Osteoblast (primary cell): ENCODE measurements at regions not wholly inside any gene's neighbourhood (a gene's known extent, or its start where the extent isn't known, plus 50 kb on each side); places are given as distances from the start of the nearest gene placed in this dataset.

ENCODE experiments used
- DNase-seq: peaks from one replicate; pipeline ENCODE4 v3.0.0; 2011; ENCODE audit warnings: low spot score, mixed read lengths; ENCODE audit not compliant: insufficient read length; ENCODE audit errors: missing footprints
- H2AFZ ChIP-seq: 2 replicates; pipeline ENCODE4 v1.6.0; 2011; ENCODE audit warnings: mild to moderate bottlenecking, low read length
- H3K27ac ChIP-seq: 2 replicates; pipeline ENCODE4 v1.5.1; 2011; ENCODE audit warnings: mild to moderate bottlenecking, low read depth, low read length, moderate library complexity
- H3K27me3 ChIP-seq: 2 replicates; pipeline ENCODE4 v1.6.0; 2012; ENCODE audit warnings: mild to moderate bottlenecking, control low read depth, inconsistent platforms, low read length, moderate library complexity; ENCODE audit not compliant: insufficient read depth
- H3K36me3 ChIP-seq: 2 replicates; pipeline ENCODE4 v1.5.1; 2011; ENCODE audit warnings: mild to moderate bottlenecking, low read length, control low read depth, moderate library complexity; ENCODE audit not compliant: insufficient read depth
- H3K4me1 ChIP-seq: 2 replicates; pipeline ENCODE4 v1.5.1; 2011; ENCODE audit warnings: mild to moderate bottlenecking, low read length, control low read depth, moderate library complexity; ENCODE audit not compliant: insufficient read depth
- H3K4me2 ChIP-seq: 2 replicates; pipeline ENCODE4 v1.6.0; 2011; ENCODE audit warnings: mild to moderate bottlenecking, low read length; ENCODE audit not compliant: insufficient read depth
- H3K4me3 ChIP-seq: fragments of 200-600 bp; sonication (generic); 3 replicates; pipeline ENCODE4 v1.5.1; 2012; ENCODE audit warnings: mild to moderate bottlenecking, low read length, inconsistent platforms; ENCODE audit not compliant: insufficient read depth
- H3K79me2 ChIP-seq: 2 replicates; pipeline ENCODE4 v1.6.0; 2012; ENCODE audit warnings: mild to moderate bottlenecking, low read length, control low read depth, inconsistent platforms; ENCODE audit not compliant: insufficient read depth
- H3K9me3 ChIP-seq: 2 replicates; pipeline ENCODE4 v1.5.1; 2011; ENCODE audit warnings: low read depth, low read length, control low read depth
- H4K20me1 ChIP-seq: 2 replicates; pipeline ENCODE4 v1.6.0; 2012; ENCODE audit warnings: mild to moderate bottlenecking, low read length, control low read depth; ENCODE audit not compliant: insufficient read depth
- TF ChIP-seq, protein P1 (sequence below): IDR thresholded peaks from 2 replicates; pipeline ENCODE4 v1.5.1; 2011; ENCODE audit warnings: mild to moderate bottlenecking, low read depth, low read length, moderate library complexity; ENCODE audit errors: extremely low read depth

GRCh38 chr10:10517866-10518265 is 499.8 kb upstream of the CELF2 start:
- no peaks in the 10 kb centered on the region for H3K4me1 ChIP-seq
- no peak for DNase-seq

GRCh38 chr10:10519674-10520073 is 498.0 kb upstream of the CELF2 start:
- Histone ChIP-seq H3K36me3 (no peaks in the 10 kb centered on the region), H3K4me1 (no peaks in the 10 kb centered on the region), H2AFZ (no peak overlapping the region), H3K27me3 (no peaks in the 10 kb centered on the region), H3K4me3 (no peak overlapping the region), H3K9me3 (no peaks in the 10 kb centered on the region), H3K27ac (no peak overlapping the region), H3K4me2 (no peak overlapping the region), H4K20me1 (no peaks in the 10 kb centered on the region), H3K79me2 (no peaks in the 10 kb centered on the region)
- TF ChIP-seq, protein P1, sequence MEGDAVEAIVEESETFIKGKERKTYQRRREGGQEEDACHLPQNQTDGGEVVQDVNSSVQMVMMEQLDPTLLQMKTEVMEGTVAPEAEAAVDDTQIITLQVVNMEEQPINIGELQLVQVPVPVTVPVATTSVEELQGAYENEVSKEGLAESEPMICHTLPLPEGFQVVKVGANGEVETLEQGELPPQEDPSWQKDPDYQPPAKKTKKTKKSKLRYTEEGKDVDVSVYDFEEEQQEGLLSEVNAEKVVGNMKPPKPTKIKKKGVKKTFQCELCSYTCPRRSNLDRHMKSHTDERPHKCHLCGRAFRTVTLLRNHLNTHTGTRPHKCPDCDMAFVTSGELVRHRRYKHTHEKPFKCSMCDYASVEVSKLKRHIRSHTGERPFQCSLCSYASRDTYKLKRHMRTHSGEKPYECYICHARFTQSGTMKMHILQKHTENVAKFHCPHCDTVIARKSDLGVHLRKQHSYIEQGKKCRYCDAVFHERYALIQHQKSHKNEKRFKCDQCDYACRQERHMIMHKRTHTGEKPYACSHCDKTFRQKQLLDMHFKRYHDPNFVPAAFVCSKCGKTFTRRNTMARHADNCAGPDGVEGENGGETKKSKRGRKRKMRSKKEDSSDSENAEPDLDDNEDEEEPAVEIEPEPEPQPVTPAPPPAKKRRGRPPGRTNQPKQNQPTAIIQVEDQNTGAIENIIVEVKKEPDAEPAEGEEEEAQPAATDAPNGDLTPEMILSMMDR, result no peak
- no peak for DNase-seq

More at GRCh38 chr10:10517866-10518265, 499.8 kb upstream of the CELF2 start:
- Histone ChIP-seq H3K36me3 (no peaks in the 10 kb centered on the region), H4K20me1 (no peaks in the 10 kb centered on the region), H3K4me3 (no peak overlapping the region), H3K27ac (no peak overlapping the region), H3K27me3 (no peaks in the 10 kb centered on the region), H3K9me3 (no peaks in the 10 kb centered on the region), H3K4me2 (no peak overlapping the region), H3K79me2 (no peaks in the 10 kb centered on the region), H2AFZ (no peak overlapping the region)
- TF ChIP-seq, protein P1, result no peak

- Histone ChIP-seq H3K4me3 (no peak overlapping the region), H3K27ac (no peak overlapping the region), H3K27me3 (no peaks in the 10 kb centered on the region), H3K9me3 (no peaks in the 10 kb centered on the region), H3K4me1 (no peaks in the 10 kb centered on the region), H3K36me3 (no peaks in the 10 kb centered on the region), H3K79me2 (no peaks in the 10 kb centered on the region), H2AFZ (no peak overlapping the region), H4K20me1 (no peaks in the 10 kb centered on the region), H3K4me2 (no peak overlapping the region)
- no peak for DNase-seq
- TF ChIP-seq, protein P1, result no peak
Observed at GRCh38 chr10:10520491-10521385, 496.9 kb upstream of the CELF2 start.

- Histone ChIP-seq H3K79me2 (no peaks in the 10 kb centered on the region), H3K4me3 (no peak overlapping the region), H2AFZ (no peak overlapping the region), H3K4me2 (no peak overlapping the region), H3K36me3 (no peaks in the 10 kb centered on the region), H3K27me3 (no peaks in the 10 kb centered on the region), H3K4me1 (no peaks in the 10 kb centered on the region), H3K9me3 (no peaks in the 10 kb centered on the region), H3K27ac (no peak overlapping the region), H4K20me1 (no peaks in the 10 kb centered on the region)
- TF ChIP-seq, protein P1, result no peak
- no peak for DNase-seq
Observed at GRCh38 chr10:10526846-10527245, 490.8 kb upstream of the CELF2 start.
